ENCODE measurements at regions not wholly inside any gene's neighbourhood (a gene's known extent, or its start where the extent isn't known, plus 50 kb on each side); places are given as distances from the start of the nearest gene placed in this dataset.
"Not testable (repeated sequence)": the region's sequence is repeated elsewhere in the genome, so short reads cannot be mapped to it uniquely, and the experiment has no call there.

DNA sequence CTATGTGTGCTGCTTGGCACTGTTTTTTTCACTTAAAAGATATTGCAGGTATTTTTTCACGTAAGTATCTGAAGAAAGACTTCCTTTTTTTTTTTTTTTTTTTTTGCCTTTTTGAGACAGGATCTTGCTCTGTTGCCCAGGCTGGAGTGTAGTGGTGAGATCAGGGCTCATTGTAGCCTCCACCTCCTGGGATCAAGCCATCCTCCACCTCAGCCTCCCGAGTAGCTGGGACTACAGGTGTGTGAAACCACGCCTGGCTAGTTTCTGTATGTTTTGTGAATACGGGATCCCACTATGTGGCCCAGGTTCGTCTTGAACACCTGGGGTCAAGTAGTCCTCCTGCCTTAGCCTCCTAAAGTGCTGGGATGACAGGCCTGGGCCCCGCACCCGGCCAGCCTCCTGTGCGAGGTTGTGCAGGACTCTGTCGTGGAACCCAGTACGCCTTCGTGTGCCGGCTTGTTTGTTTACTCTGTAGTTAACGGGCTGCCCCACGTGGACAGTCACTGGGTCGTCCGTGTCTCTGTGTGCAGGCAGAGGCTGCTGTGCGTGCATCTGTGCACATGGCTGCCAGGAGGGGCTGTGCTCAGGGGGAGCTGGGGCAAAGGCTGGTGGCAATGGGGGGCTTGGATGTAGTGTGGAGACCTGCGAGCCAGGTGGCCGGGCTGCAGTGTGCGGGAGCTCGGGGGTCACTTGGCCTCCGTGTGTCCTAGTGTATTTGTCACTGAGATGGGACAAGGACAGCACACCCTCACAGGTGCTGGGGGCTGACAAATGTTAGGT lies 179.5 kb downstream of the ADRA2C start:
- Histone ChIP-seq H3K79me2 (ENCODE audit: control insufficient read depth, insufficient read depth, low read length) (no peaks in the 10 kb centered on the region), H3K27me3 (ENCODE audit: control insufficient read depth, extremely low read depth, insufficient read depth, low read length) (no peaks in the 10 kb centered on the region), H3K4me1 (ENCODE audit: control insufficient read depth, extremely low read depth, insufficient read depth, low read length) (no peaks in the 10 kb centered on the region), H3K9ac (ENCODE audit: control insufficient read depth, extremely low read depth, insufficient read depth, low read length) (no peak overlapping the region), H4K20me1 (ENCODE audit: control insufficient read depth, extremely low read depth, insufficient read depth, low read length) (no peaks in the 10 kb centered on the region), H3K9me1 (ENCODE audit: control insufficient read depth, extremely low read depth, insufficient read depth, low read length) (no peaks in the 10 kb centered on the region), H3K9me3 (ENCODE audit: control insufficient read depth, low read depth, low read length) (no peaks in the 10 kb centered on the region), H3K4me2 (ENCODE audit: control insufficient read depth, extremely low read depth, insufficient read depth, low read depth, low read length) (no peak overlapping the region), H3K27ac (ENCODE audit: control insufficient read depth, insufficient read depth, low read length) (no peak overlapping the region), H3K4me3 (ENCODE audit: control insufficient read depth in 2 of 3, extremely low read depth in 1 of 3, insufficient read depth in 2 of 3, low read depth in 1 of 3, low read length in 3 of 3) (no peak overlapping the region), H3K36me3 (ENCODE audit: control insufficient read depth in 2 of 2, extremely low read depth in 1 of 2, insufficient read depth in 2 of 2, low read length in 2 of 2) (no peaks in the 10 kb centered on the region), H2AFZ (ENCODE audit: control insufficient read depth, low read length) (no peak overlapping the region)
- DNase-seq (ENCODE audit: low read depth, low spot score) (no peak), FAIRE-seq (no peak)
- dilution Hi-C loops (cut with MboI; ENCODE audit: extremely low pct_ligation_motif_present, low sequenced_read_pairs) = no loop called here
- no peak for TF ChIP-seq EZH2 (IDR thresholded peaks at IDR 0.05; ENCODE audit: low read length)
- TF ChIP-seq, protein P1, sequence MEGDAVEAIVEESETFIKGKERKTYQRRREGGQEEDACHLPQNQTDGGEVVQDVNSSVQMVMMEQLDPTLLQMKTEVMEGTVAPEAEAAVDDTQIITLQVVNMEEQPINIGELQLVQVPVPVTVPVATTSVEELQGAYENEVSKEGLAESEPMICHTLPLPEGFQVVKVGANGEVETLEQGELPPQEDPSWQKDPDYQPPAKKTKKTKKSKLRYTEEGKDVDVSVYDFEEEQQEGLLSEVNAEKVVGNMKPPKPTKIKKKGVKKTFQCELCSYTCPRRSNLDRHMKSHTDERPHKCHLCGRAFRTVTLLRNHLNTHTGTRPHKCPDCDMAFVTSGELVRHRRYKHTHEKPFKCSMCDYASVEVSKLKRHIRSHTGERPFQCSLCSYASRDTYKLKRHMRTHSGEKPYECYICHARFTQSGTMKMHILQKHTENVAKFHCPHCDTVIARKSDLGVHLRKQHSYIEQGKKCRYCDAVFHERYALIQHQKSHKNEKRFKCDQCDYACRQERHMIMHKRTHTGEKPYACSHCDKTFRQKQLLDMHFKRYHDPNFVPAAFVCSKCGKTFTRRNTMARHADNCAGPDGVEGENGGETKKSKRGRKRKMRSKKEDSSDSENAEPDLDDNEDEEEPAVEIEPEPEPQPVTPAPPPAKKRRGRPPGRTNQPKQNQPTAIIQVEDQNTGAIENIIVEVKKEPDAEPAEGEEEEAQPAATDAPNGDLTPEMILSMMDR (optimal IDR thresholded peaks at IDR 0.05 in 1 of 3, IDR thresholded peaks at IDR 0.05 in 1 of 3, conservative IDR thresholded peaks at IDR 0.05 in 1 of 3; ENCODE audit: extremely low read depth in 1 of 3, insufficient read depth in 2 of 3, low read length in 3 of 3) = no peak

DNA sequence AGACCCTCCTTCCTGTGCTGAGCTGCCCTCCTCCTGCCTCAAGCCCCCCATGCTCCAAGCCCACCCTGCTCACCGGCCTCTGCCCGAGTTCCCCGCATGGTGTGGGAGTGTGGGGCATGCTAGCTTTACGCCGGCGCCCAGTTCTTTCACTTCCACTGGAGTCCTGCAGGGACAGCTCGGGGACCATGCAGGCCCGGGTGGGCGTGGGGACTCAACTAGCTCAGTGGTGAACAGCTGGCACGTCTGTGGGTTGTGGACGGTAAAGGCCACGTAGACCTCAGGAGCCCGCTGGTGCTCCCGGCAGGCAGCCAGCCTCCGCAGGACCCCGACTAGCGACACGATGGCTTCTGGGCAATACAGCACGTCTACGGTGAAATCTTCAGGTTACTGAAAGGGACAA lies 180.4 kb downstream of the ADRA2C start:
- FAIRE-seq; DNase-seq (ENCODE audit: low read depth, low spot score); H3K4me2 ChIP-seq (ENCODE audit: control insufficient read depth, extremely low read depth, insufficient read depth, low read depth, low read length); H3K4me1 ChIP-seq (ENCODE audit: control insufficient read depth, extremely low read depth, insufficient read depth, low read length); H3K9me3 ChIP-seq (ENCODE audit: control insufficient read depth, low read depth, low read length); H3K36me3 ChIP-seq (ENCODE audit: control insufficient read depth in 2 of 2, extremely low read depth in 1 of 2, insufficient read depth in 2 of 2, low read length in 2 of 2); H3K9ac ChIP-seq (ENCODE audit: control insufficient read depth, extremely low read depth, insufficient read depth, low read length); H3K27ac ChIP-seq (ENCODE audit: control insufficient read depth, insufficient read depth, low read length); H3K4me3 ChIP-seq (ENCODE audit: control insufficient read depth in 2 of 3, extremely low read depth in 1 of 3, insufficient read depth in 2 of 3, low read depth in 1 of 3, low read length in 3 of 3); H4K20me1 ChIP-seq (ENCODE audit: control insufficient read depth, extremely low read depth, insufficient read depth, low read length); H3K79me2 ChIP-seq (ENCODE audit: control insufficient read depth, insufficient read depth, low read length); H3K27me3 ChIP-seq (ENCODE audit: control insufficient read depth, extremely low read depth, insufficient read depth, low read length); H3K9me1 ChIP-seq (ENCODE audit: control insufficient read depth, extremely low read depth, insufficient read depth, low read length); H2AFZ ChIP-seq (ENCODE audit: control insufficient read depth, low read length); dilution Hi-C loops (cut with MboI; ENCODE audit: extremely low pct_ligation_motif_present, low sequenced_read_pairs): not testable (repeated sequence)

DNA sequence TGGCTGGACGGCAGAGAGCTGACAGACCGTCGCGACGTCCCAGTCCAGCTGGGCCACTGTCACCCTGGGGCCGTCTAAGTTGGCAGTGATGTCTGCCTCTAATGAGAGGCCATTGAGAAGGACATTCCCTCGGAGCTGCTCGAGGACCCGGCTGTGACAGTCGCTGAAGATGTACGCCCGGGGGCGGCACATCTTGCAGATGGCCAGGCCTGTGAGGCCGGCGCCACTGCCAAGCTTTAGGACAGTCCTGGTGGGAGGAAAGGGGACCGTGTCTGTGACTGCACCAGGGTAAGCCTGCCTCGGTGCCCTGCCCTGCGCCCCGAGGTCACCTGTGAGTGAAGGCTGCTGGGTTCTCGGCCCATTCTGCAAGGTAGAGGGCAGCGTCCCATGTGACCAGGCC lies 181.6 kb downstream of the ADRA2C start:
- DNase-seq (ENCODE audit: low read depth, low spot score); H3K4me1 ChIP-seq (ENCODE audit: control insufficient read depth, extremely low read depth, insufficient read depth, low read length); dilution Hi-C loops (cut with MboI; ENCODE audit: extremely low pct_ligation_motif_present, low sequenced_read_pairs); H3K36me3 ChIP-seq (ENCODE audit: control insufficient read depth in 2 of 2, extremely low read depth in 1 of 2, insufficient read depth in 2 of 2, low read length in 2 of 2); H4K20me1 ChIP-seq (ENCODE audit: control insufficient read depth, extremely low read depth, insufficient read depth, low read length); H3K9me1 ChIP-seq (ENCODE audit: control insufficient read depth, extremely low read depth, insufficient read depth, low read length); H3K4me3 ChIP-seq (ENCODE audit: control insufficient read depth in 2 of 3, extremely low read depth in 1 of 3, insufficient read depth in 2 of 3, low read depth in 1 of 3, low read length in 3 of 3); H3K9me3 ChIP-seq (ENCODE audit: control insufficient read depth, low read depth, low read length); H3K27me3 ChIP-seq (ENCODE audit: control insufficient read depth, extremely low read depth, insufficient read depth, low read length); H3K27ac ChIP-seq (ENCODE audit: control insufficient read depth, insufficient read depth, low read length); FAIRE-seq; H3K79me2 ChIP-seq (ENCODE audit: control insufficient read depth, insufficient read depth, low read length); H3K9ac ChIP-seq (ENCODE audit: control insufficient read depth, extremely low read depth, insufficient read depth, low read length); H3K4me2 ChIP-seq (ENCODE audit: control insufficient read depth, extremely low read depth, insufficient read depth, low read depth, low read length); H2AFZ ChIP-seq (ENCODE audit: control insufficient read depth, low read length): not testable (repeated sequence)

DNA sequence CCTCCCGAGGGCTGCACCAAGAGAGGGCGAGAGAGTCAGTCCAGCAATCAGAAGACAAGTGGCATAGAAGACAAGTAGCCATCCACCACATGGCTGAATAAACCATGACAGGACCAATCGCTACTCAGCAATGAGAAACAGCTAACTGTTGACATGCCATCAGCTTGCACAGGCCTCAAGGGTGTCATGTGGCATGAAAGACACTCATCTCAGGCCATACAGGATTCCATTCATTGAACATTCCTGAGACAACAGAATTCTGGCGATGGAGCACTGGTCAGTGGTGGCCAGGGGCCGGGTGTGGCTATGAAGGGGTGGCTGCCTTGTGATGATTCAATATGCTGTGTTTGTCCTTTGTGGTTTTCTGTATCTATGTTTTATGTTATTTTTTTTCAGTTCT lies 182.0 kb downstream of the ADRA2C start:
- H3K4me3 ChIP-seq (ENCODE audit: control insufficient read depth in 2 of 3, extremely low read depth in 1 of 3, insufficient read depth in 2 of 3, low read depth in 1 of 3, low read length in 3 of 3); H3K9me1 ChIP-seq (ENCODE audit: control insufficient read depth, extremely low read depth, insufficient read depth, low read length); dilution Hi-C loops (cut with MboI; ENCODE audit: extremely low pct_ligation_motif_present, low sequenced_read_pairs); H3K36me3 ChIP-seq (ENCODE audit: control insufficient read depth in 2 of 2, extremely low read depth in 1 of 2, insufficient read depth in 2 of 2, low read length in 2 of 2); H3K4me2 ChIP-seq (ENCODE audit: control insufficient read depth, extremely low read depth, insufficient read depth, low read depth, low read length); H3K27ac ChIP-seq (ENCODE audit: control insufficient read depth, insufficient read depth, low read length); H4K20me1 ChIP-seq (ENCODE audit: control insufficient read depth, extremely low read depth, insufficient read depth, low read length); DNase-seq (ENCODE audit: low read depth, low spot score); H3K9ac ChIP-seq (ENCODE audit: control insufficient read depth, extremely low read depth, insufficient read depth, low read length); H3K79me2 ChIP-seq (ENCODE audit: control insufficient read depth, insufficient read depth, low read length); H3K27me3 ChIP-seq (ENCODE audit: control insufficient read depth, extremely low read depth, insufficient read depth, low read length); H3K4me1 ChIP-seq (ENCODE audit: control insufficient read depth, extremely low read depth, insufficient read depth, low read length); H2AFZ ChIP-seq (ENCODE audit: control insufficient read depth, low read length); FAIRE-seq; H3K9me3 ChIP-seq (ENCODE audit: control insufficient read depth, low read depth, low read length): not testable (repeated sequence)
